ENCODE measurements at regions not wholly inside any gene's neighbourhood (a gene's known extent, or its start where the extent isn't known, plus 50 kb on each side); places are given as distances from the start of the nearest gene placed in this dataset.
"Not testable (repeated sequence)": the region's sequence is repeated elsewhere in the genome, so short reads cannot be mapped to it uniquely, and the experiment has no call there.

DNA sequence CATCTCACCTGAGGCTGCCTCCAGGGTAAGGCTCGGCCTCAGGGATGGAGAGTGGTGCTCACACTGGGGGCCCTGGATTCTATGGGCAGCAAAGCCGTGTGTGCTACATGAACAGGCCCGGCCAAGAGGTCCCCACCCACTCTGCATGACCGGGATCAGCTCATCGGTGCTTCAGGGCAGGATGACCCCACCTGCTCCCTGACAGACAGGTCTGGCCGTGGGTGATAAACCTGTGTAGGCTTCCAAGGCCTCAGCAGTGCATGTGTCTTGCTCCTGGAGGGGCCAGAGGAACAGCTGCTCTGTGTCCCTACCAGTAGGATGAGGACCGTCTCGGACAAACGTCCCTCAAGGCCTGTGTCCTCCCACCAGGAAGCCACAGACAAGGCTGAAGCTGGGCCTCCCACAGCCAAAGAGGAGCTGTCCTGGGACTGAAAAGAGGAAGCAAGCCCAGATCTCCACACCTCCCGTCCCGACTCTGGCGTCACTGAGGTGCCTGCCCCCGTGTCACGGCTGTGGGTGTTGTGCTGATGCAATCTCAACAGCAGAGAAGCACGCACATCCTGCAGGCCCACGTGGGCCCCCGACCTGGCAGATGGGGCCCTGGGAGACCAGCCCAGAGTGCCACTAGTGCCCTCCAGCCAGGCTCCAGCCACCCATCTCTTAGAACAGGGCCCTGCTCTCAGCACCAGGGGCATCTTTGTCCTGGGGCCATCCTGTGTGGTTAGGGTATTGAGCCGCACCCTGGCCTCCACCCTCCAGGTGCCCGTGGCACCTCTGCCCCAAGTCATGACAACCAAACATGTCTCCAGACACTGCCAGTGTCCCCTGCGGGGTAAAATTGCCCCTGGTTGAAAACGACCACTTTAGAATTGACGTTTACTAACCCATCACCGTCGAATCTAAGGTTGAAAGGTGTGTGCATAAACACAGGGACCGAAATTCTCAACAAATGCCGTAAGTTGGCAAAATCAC is 5455.9 kb upstream of the TPTE start:
- not testable (repeated sequence) for DNase-seq (ENCODE audit: low spot score)

DNA sequence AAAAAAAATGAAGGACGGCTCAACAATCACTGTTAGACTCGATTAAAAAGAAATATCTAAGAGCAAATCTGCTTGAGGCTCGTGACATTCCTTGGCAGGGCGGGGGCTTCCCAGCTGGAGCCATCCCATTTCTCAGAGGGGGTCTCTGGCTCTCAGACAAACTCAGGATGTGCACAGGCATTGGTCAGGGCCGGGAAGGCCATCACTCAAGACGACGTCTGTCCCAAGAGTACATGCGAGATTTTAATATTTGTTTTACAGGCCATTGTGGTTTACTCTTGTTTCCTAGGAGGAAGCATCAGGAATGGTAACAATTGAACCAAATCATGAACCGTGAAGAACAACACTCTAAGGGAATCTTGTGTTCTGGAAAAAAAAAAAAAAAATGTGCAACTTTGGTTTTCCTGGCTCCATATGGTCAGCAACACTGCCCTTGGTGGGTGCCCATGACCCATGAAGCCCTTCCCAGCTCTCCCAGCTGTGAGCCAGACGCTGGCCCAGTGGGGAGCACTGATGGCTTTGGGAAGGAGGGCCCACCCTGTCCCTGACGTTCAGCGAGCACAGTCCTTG is 5454.6 kb upstream of the TPTE start:
- not testable (repeated sequence) for DNase-seq (ENCODE audit: low spot score)

DNA sequence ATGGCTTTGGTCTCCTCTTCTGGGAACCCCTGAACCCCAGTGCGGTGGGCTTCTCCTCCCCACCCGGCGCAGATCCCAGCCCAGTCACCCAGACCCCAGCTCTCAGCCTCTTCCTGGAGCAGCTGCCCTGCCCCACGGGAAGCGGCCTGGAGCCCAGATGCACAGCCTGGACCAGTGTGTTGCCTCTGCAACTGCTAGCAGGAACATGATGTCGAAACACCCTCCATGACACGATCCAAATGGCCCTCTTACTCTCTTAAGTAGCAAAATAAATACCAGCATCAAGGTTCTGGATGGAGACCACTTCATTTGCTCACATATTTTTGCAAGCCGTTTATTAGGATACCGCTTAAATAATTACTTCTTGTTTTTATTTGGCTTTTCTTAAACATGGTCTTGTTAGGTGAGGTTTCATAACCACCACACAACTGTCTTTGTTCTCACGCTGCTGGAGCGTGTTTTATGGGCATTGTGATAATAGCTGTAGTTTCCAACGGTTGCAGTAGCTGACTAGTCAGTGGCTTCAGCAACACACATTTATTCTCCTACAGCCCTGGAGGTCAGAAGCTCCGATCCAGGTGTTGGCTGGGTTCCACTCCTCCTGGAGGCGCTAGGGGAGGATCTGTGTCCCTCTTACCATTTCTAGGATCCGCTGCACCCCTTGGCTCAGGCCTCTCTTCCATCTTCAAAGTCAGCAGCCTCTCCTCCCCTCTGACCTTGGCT is 5453.9 kb upstream of the TPTE start:
- not testable (repeated sequence) for DNase-seq (ENCODE audit: low spot score)

GRCh38 chr21:5068649-5069048 is 5452.7 kb upstream of the TPTE start:
- DNase-seq (ENCODE audit: low spot score), result not testable (repeated sequence)

GRCh38 chr21:5071180-5071579 is 5450.2 kb upstream of the TPTE start:
- not testable (repeated sequence) for DNase-seq (ENCODE audit: low spot score)

DNA sequence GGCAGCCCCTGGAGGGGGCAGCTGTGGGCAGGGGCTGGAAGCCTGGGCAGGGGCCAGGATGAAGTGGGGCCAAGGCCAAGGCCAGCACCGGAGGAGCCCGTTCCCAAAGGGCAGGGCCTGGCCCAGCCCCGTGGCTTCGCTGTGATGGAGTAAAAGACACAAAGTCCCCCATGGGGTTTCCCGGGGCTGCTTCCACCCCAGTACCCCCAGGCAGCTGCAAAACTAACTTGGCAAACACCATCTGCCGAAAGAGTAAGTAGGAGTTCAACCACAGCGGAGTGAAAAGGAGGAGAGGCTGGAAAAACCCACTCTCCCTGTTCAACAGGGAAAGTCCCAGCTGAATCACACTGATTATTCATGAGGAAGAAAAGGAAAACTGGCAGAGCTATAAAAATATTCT is 5444.5 kb upstream of the TPTE start:
- not testable (repeated sequence) for DNase-seq (ENCODE audit: low spot score)

DNA sequence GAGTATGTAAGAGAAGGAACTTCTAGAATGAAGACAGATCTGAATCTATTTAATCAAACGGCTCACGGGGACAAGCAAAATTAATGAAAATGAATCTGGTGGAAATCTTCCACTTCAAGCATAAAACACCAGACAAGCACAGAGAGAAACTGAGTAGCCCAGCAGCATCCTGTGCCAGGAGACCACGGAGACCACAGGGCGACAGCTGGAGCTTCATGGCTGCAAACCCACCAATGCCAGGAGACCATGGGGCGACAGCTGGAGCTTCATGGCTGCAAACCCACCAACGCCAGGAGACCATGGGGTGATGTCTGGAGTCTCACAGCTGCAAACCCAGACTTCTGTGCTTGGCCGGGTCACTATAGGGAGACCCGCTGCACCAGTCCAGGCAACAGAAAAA is 5442.0 kb upstream of the TPTE start:
- not testable (repeated sequence) for DNase-seq (ENCODE audit: low spot score)

- DNase-seq (ENCODE audit: low spot score), result not testable (repeated sequence)
Measured at GRCh38 chr21:5080015-5080414, 5441.4 kb upstream of the TPTE start.

DNA sequence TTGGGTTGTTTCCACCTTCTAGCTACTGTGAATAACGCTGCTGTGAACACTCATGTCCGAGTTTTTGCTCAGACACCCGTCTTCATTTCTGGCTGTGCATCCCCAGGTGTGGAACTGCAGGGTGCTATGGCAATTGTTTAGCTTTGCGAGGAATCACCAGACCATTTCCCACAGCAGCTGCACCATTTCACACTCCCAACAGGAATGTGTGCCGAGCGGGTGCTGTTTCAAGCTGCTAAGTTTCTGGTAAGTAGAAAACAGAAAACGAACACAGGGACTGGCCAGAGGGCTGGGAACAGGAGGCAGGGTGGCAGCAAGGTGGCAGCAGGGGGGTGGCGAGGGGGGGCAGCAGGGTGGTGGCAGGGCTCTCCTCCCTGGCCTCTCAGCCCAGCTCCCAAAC is 5437.1 kb upstream of the TPTE start:
- DNase-seq (ENCODE audit: low spot score), result not testable (repeated sequence)

GRCh38 chr21:5085456-5085855 is 5435.9 kb upstream of the TPTE start:
- not testable (repeated sequence) for DNase-seq (ENCODE audit: low spot score)

DNA sequence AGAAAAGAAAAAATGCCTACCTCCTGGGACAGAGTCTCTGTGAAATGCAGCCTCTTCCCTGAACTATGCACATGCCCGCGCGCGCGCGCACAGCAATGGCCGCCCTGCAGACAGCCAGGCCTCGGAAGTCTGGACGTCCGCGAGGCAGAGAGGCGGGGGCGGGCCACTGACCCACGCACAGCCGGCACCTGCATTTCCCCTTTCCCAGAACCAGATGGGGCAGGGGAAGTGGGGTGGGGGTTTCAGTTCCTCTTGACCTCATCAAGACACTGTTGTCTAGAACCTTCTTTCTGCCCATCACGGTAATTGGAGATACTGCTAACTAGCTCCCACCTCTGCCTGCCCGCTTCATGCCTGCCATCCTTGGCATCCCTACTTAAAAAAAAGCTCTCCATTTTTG is 5435.0 kb upstream of the TPTE start:
- not testable (repeated sequence) for DNase-seq (ENCODE audit: low spot score)

DNA sequence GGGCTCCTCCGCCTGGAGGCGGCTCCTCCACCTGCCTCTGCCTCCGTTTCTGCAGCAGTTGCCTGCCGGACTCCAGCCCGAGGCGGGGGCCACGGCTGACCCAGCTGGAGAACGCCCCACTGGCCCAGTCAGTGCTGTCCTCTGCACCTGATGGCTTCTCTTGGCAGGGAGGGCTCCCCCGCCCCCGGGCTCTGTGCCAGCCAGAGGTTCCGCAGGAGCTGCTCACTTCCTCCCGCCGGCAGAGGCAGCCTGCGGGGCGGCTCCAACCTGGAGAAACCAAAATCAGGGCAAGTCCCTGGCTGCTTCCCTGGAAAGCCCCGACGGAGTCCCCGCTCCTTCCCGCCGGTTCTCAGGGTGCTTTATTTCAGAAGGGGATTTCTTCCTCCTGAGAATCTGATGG is 5432.6 kb upstream of the TPTE start:
- not testable (repeated sequence) for DNase-seq (ENCODE audit: low spot score)

DNA sequence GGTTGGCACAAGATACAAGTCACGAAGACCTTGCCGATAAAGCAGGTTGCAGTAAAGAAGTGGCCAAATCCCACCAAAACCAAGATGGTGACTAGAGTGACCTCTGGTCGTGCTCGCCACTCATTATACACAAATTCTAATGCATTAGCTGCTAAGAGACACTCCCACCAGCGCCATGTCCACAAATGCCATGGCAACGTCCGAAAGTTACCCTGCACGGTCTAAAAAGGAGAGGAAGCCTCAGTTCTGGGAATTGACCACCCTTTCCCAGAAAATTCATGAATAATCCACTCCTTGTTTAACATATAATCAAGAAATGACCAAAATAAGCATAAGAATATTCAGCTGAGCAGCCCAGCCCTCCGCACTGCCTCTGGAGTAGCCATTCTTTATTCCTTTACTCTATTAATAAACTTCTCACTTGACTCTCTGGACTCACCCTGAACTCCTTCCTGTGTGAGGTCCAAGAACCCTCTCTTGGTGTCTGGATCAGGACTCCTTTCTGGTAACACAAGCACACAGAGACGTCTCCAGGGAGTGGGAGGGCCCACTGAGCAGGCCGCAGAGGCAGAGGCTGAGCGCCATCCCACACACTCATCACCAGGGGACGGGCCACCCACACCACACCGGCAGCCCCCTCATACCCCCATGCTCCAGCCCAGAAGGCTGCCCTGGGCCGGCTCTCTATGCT is 5431.8 kb upstream of the TPTE start:
- DNase-seq (ENCODE audit: low spot score), result not testable (repeated sequence)

- not testable (repeated sequence) for DNase-seq (ENCODE audit: low spot score)
Measured at GRCh38 chr21:5090132-5091079, 5431.0 kb upstream of the TPTE start.

- not testable (repeated sequence) for DNase-seq (ENCODE audit: low spot score)
Measured at GRCh38 chr21:5091274-5091673, 5430.1 kb upstream of the TPTE start.

DNA sequence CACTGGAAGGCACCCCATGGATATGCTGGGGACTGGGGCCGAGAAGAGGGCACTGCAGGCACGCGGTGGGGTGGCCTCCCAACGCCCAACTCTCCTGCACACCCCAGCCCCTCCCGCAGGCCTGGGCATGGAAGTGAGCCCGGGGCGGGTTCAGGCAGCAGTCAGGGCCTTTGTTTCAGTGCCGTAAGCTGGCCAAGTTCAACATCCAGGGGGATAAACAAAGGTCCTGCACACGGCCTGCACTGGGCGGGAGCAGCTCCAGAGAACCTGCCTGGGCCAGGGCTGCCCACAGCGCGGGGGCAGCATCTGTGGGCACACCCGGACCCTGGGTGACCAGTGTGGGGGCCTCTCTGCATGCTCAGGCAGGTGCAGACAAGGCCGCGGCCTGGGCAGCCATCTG is 5425.8 kb upstream of the TPTE start:
- DNase-seq (ENCODE audit: low spot score), result not testable (repeated sequence)

- DNase-seq (ENCODE audit: low spot score), result not testable (repeated sequence)
Measured at GRCh38 chr21:5098010-5098743, 5423.2 kb upstream of the TPTE start.

GRCh38 chr21:5100604-5101174 is 5420.7 kb upstream of the TPTE start:
- not testable (repeated sequence) for DNase-seq (ENCODE audit: low spot score)

- not testable (repeated sequence) for DNase-seq (ENCODE audit: low spot score)
Measured at GRCh38 chr21:5101749-5102148, 5419.6 kb upstream of the TPTE start.
